HCT116 (cell line): ENCODE measurements at regions not wholly inside any gene's neighbourhood (a gene's known extent, or its start where the extent isn't known, plus 50 kb on each side); places are given as distances from the start of the nearest gene placed in this dataset.

Experiments used
- EGR1 ChIP-seq: IDR thresholded peaks from 2 replicates; pipeline ENCODE4 v1.6.1; 2012; ENCODE audit warnings: low read depth
- EZH2phosphoT487 ChIP-seq: fragments of 200-600 bp; IDR thresholded peaks from 2 replicates; pipeline ENCODE4 v1.6.1; 2018; ENCODE audit warnings: antibody characterized with exemption, borderline replicate concordance
- POLR2AphosphoS5 ChIP-seq: IDR thresholded peaks from 2 replicates; pipeline ENCODE4 v1.6.1; 2011; ENCODE audit warnings: mild to moderate bottlenecking, low read depth, low read length, moderate library complexity
- SIN3A ChIP-seq: IDR thresholded peaks from 2 replicates; pipeline ENCODE4 v1.6.1; 2012; ENCODE audit warnings: low read depth
- SP1 ChIP-seq: IDR thresholded peaks from 2 replicates; pipeline ENCODE4 v1.6.1; 2012; ENCODE audit warnings: low read depth
- ZNF274 ChIP-seq: fragments of 200-500 bp; sonication (Bioruptor generic); IDR thresholded peaks from 2 replicates; pipeline ENCODE4 v1.6.1; 2014; ENCODE audit warnings: mild to moderate bottlenecking, low read depth, low read length, inconsistent platforms
- TF ChIP-seq, protein P1 (sequence below), 3 experiments: fragments of 200-600 bp in 1 of 3; sonication (generic) in 1 of 3; IDR thresholded peaks in 2 of 3; conservative IDR thresholded peaks in 1 of 3; 2 replicates each; pipeline ENCODE4 v1.5.1; 2012 to 2017; ENCODE audit warnings: low read depth in 2 of 3, low read length in 2 of 3, antibody characterized with exemption in 1 of 3, borderline replicate concordance in 1 of 3, control low read depth in 1 of 3, mild to moderate bottlenecking in 1 of 3, mixed read lengths in 1 of 3, mixed run types in 1 of 3, moderate library complexity in 1 of 3; ENCODE audit not compliant: insufficient read depth in 1 of 3
- TF ChIP-seq, protein P2 (sequence below): IDR thresholded peaks from 2 replicates; pipeline ENCODE4 v1.6.1; 2012
- TF ChIP-seq, protein P3 (sequence below): IDR thresholded peaks from 2 replicates; pipeline ENCODE4 v1.6.1; 2012

DNA sequence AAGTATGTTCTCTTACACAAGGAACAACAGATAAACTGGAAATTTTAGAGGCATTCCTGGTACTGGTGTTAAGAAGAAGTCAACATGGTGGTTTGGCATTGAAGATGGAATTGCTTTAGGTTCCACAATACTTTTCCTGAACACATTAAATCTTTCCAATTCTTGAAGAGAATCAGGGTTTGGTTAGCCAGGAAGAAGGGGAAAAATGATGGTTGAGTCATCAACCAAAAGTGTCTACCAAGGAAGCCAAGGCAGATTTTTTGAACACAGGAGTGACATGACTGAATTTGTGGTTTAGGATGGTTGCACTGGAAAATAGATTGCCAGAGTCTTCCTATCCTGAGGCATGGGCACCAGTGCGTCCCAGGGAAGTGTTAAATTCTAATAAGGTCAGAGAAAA is 433.4 kb downstream of the TMEM38B start:
- TF ChIP-seq, protein P1, sequence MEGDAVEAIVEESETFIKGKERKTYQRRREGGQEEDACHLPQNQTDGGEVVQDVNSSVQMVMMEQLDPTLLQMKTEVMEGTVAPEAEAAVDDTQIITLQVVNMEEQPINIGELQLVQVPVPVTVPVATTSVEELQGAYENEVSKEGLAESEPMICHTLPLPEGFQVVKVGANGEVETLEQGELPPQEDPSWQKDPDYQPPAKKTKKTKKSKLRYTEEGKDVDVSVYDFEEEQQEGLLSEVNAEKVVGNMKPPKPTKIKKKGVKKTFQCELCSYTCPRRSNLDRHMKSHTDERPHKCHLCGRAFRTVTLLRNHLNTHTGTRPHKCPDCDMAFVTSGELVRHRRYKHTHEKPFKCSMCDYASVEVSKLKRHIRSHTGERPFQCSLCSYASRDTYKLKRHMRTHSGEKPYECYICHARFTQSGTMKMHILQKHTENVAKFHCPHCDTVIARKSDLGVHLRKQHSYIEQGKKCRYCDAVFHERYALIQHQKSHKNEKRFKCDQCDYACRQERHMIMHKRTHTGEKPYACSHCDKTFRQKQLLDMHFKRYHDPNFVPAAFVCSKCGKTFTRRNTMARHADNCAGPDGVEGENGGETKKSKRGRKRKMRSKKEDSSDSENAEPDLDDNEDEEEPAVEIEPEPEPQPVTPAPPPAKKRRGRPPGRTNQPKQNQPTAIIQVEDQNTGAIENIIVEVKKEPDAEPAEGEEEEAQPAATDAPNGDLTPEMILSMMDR (IDR thresholded peaks at IDR 0.05 in 2 of 3, conservative IDR thresholded peaks at IDR 0.05 in 1 of 3; ENCODE audit: borderline replicate concordance in 1 of 3, insufficient read depth in 1 of 3, low read depth in 2 of 3, low read length in 2 of 3), result no peak
- TF ChIP-seq, protein P2, sequence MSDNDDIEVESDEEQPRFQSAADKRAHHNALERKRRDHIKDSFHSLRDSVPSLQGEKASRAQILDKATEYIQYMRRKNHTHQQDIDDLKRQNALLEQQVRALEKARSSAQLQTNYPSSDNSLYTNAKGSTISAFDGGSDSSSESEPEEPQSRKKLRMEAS, result no peak
- TF ChIP-seq SP1, result no peak
- TF ChIP-seq EGR1, result no peak
- TF ChIP-seq SIN3A, result no peak
- no peak for TF ChIP-seq POLR2AphosphoS5
- no peak for TF ChIP-seq ZNF274
- TF ChIP-seq, protein P3, sequence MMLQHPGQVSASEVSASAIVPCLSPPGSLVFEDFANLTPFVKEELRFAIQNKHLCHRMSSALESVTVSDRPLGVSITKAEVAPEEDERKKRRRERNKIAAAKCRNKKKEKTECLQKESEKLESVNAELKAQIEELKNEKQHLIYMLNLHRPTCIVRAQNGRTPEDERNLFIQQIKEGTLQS, result no peak
- TF ChIP-seq EZH2phosphoT487, result no peak
